ENCODE measurements at regions not wholly inside any gene's neighbourhood (a gene's known extent, or its start where the extent isn't known, plus 50 kb on each side); places are given as distances from the start of the nearest gene placed in this dataset.

GRCh38 chr5:156019571-156020180 is 307.3 kb upstream of the SGCD start:
- TF ChIP-seq POLR2A (IDR thresholded peaks at IDR 0.05; ENCODE audit: low read depth, low read length) (no peak), TAF1 (IDR thresholded peaks at IDR 0.05; ENCODE audit: borderline replicate concordance, low read depth, low read length) (no peak)

All from GM12892 (cell line).